ENCODE measurements at regions not wholly inside any gene's neighbourhood (a gene's known extent, or its start where the extent isn't known, plus 50 kb on each side); places are given as distances from the start of the nearest gene placed in this dataset.

GRCh38 chr13:106010836-106011235 lies 524.6 kb downstream of the EFNB2 start:
- TF ChIP-seq RFX5 (IDR thresholded peaks at IDR 0.05; ENCODE audit: low read depth, low read length) (no peak), CTCF (conservative IDR thresholded peaks at IDR 0.05; ENCODE audit: low read depth, low read length) (no peak), NFE2L2 (IDR thresholded peaks at IDR 0.05; ENCODE audit: low read depth, low read length) (no peak), BHLHE40 (IDR thresholded peaks at IDR 0.05; ENCODE audit: low read depth, low read length) (no peak), MXI1 (IDR thresholded peaks at IDR 0.05; ENCODE audit: borderline replicate concordance, low read depth, low read length) (no peak), USF2 (IDR thresholded peaks at IDR 0.05; ENCODE audit: low read depth, low read length) (no peak), FOS (IDR thresholded peaks at IDR 0.05; ENCODE audit: low read depth, low read length) (no peak), RAD21 (IDR thresholded peaks at IDR 0.05; ENCODE audit: low read length) (no peak), POLR2A (IDR thresholded peaks at IDR 0.05; ENCODE audit: low read depth, low read length) (no peak), CHD1 (IDR thresholded peaks at IDR 0.05; ENCODE audit: low read depth, low read length) (no peak), MAFK (IDR thresholded peaks at IDR 0.05; ENCODE audit: low read depth, low read length) (no peak), CEBPB (IDR thresholded peaks at IDR 0.05; ENCODE audit: low read depth, low read length) (no peak), ELK1 (IDR thresholded peaks at IDR 0.05; ENCODE audit: borderline replicate concordance, low read depth, low read length) (no peak), SMC3 (IDR thresholded peaks at IDR 0.05; ENCODE audit: low read depth, low read length) (no peak), MAZ (IDR thresholded peaks at IDR 0.05; ENCODE audit: borderline replicate concordance, low read depth, low read length) (no peak), RCOR1 (IDR thresholded peaks at IDR 0.05; ENCODE audit: insufficient replicate concordance, low read length) (no peak)
- Histone ChIP-seq H3K4me3 (ENCODE audit: insufficient read depth, low read depth, low read length) (no peak overlapping the region), H3K9me1 (ENCODE audit: insufficient read depth, low read length) (no peaks in the 10 kb centered on the region), H4K5ac (ENCODE audit: low read depth, low read length) (no peak overlapping the region), H3K18ac (ENCODE audit: low read depth, low read length) (no peak overlapping the region), H2BK5ac (ENCODE audit: low read depth, low read length, poor library complexity, severe bottlenecking) (no peak overlapping the region), H3K9me3 (ENCODE audit: control insufficient read depth, insufficient read depth, low read length) (no peaks in the 10 kb centered on the region), H3K4me1 (ENCODE audit: control insufficient read depth, insufficient read depth, low read length) (no peaks in the 10 kb centered on the region), H3K36me3 (ENCODE audit: control insufficient read depth, insufficient read depth, low read length) (no peaks in the 10 kb centered on the region), H3K27ac (ENCODE audit: insufficient read depth, low read length) (no peak overlapping the region), H2BK20ac (ENCODE audit: low read depth, low read length) (no peak overlapping the region), H2BK120ac (ENCODE audit: low read depth, low read length) (no peak overlapping the region), H4K8ac (ENCODE audit: low read depth in 2 of 2, low read length in 2 of 2) (no peak overlapping the region), H2AK5ac (ENCODE audit: low read depth, low read length) (no peak overlapping the region), H2AFZ (replicated peaks; ENCODE audit: low read length, poor library complexity) (no peak overlapping the region), H3K23ac (ENCODE audit: low read depth, low read length) (no peak overlapping the region), H3K9ac (ENCODE audit: low read depth, low read length) (no peak overlapping the region), H3K56ac (ENCODE audit: extremely low read depth, insufficient read depth, low read length) (no peak overlapping the region), H2BK15ac (ENCODE audit: low read depth, low read length) (no peak overlapping the region), H3K79me1 (ENCODE audit: low read depth in 1 of 2, low read length in 2 of 2) (no peaks in the 10 kb centered on the region), H3K27me3 (ENCODE audit: control insufficient read depth, insufficient read depth, low read length) (no peaks in the 10 kb centered on the region; the same call in 1 of the 2 replicates), H3K14ac (replicated peaks; ENCODE audit: low read depth, low read length) (no peak overlapping the region), H4K20me1 (ENCODE audit: insufficient read depth, low read length) (no peaks in the 10 kb centered on the region), H3K4me2 (ENCODE audit: low read depth, low read length) (no peak overlapping the region), H4K91ac (ENCODE audit: insufficient read depth, low read depth, low read length) (no peak overlapping the region), H3K4ac (ENCODE audit: low read depth, low read length) (no peak overlapping the region), H2AK9ac (replicated peaks; ENCODE audit: low read depth, low read length, poor library complexity) (no peak overlapping the region)
- POLR2A ChIA-PET (ENCODE audit: unreplicated experiment): no interaction called here
- CTCF ChIA-PET: no interaction called here
- ATAC-seq (ENCODE audit: low read depth) (no peak), DNase-seq (no peak)
- intact Hi-C loops (cut with micrococcal nuclease): no loop called here
- dilution Hi-C loops (cut with HindIII; ENCODE audit: low sequenced_read_pairs, unreplicated experiment): no loop called here
- no TSS peak for BruUV-seq (replicated peaks)
- no CpG with 5 or more reads among the region's 3 CpGs for WGBS, 2 experiments (ENCODE audit: extremely low coverage in 2 of 2, insufficient read length in 1 of 2)
- in situ Hi-C loops (cut with MboI; ENCODE audit: low sequenced_read_pairs): no loop called here

Data from IMR-90 (cell line).